HTR-8/SVneo (cell line): ENCODE measurements at regions not wholly inside any gene's neighbourhood (a gene's known extent, or its start where the extent isn't known, plus 50 kb on each side); places are given as distances from the start of the nearest gene placed in this dataset.
"Not testable (repeated sequence)": the region's sequence is repeated elsewhere in the genome, so short reads cannot be mapped to it uniquely, and the experiment has no call there.

Experiments
- DNase-seq: peaks from one replicate; pipeline ENCODE4 v3.0.0; 2011; ENCODE audit warnings: low spot score, mixed read lengths; ENCODE audit not compliant: insufficient read length
- FAIRE-seq: peaks from 2 replicates; lab custom pipeline; 2011; peaks lifted over from hg19 to GRCh38; lab: Jason Lieb, UNC

DNA sequence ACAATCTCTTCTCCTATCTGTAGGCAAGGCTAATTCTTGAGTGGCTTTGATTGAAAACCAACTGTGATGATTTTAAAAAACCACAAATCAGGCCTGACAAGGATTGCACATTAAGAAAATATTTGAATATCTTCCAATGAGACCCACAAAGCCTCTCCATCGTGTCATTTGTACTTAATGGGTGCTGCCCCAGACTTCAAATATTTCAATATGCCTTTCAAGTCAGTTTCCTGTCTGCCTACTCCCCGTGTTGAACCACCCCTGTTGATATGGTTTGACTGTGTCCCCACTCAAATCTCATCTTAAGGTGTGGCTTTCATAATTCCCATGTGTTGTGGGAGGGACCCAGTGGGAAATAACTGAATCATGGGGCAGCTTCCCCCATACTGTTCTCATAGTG, 159.7 kb upstream of the EGLN3 start:
- FAIRE-seq (no peak), DNase-seq (no peak)

DNA sequence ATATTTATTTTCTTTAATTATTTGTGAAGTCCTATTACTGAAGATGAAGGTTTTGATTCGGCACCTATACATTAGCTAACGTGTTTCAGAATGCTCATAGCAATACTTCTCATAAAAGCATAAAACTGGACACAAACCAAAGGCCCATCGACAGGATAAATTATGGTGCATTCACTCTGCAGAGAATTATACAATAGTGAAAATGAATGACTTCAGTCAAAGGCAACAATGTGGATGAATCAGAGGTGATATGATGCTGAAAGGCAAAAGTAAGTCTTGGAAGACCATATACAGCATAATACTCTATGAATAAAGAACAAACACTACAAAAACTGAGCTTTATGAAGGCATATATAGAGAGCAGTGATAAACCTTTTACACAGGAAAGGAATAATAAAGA, 156.6 kb upstream of the EGLN3 start:
- DNase-seq (no peak), FAIRE-seq (no peak)

DNA sequence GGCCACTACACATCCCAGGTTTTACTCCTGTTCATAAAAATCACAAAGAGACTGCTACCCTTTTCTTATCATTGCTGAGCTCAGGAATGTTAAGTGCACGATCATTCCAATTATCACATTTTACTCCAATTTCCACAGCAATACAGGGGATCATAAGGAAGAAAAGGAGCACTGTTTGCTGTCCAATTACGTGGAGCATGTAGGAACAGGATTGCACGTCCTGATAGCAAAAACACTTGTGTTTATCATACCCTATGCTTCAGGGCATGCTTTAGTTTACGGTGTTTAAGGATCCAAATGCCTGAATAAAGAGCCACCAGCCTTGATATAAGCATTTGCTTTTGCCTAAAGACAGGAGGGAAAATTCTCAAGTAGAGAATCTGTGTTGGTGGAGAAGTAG, 155.4 kb upstream of the EGLN3 start:
- DNase-seq, result no peak
- no peak for FAIRE-seq

DNA sequence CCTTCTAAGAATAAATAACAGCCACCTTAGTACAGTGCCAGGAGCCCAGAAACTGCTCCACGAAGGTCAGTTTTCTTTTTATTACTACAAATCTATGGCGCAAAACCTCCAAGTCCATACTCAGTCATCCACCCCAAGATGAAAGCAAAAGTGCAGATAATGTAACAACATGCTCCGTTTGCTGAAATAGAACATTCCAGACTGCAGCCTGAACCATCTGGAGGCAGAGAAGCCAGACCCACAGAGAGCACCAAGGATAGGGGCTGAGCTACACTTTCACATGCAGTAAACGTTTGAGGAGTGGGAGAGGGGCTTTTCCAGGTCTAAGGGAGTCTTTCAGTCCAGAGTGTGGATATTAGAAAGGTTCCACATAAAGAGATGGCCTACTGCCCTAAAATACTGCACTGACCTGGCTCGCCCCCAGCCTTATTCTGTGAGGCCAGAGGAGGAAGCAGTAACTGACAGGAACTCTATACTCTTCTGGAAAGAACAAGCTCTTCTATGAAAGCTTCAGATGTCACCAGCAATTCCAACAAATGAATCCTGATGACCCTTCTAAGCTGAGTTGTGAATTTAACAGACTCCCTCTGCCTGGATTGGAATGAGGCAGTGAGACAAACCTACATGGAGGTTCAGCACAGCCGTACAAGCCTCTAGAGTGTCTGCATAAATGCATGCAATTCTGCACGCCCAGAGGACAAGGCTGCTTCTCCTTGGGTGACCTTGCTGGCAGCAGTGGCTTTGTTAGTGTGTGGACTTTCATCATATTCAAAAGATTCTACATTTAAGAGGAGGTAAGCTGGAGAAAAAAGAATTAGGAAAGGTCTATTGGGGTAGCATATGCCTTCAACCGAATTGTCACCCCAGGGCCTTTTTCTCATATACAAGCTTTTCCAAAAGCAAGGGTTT, 153.9 kb upstream of the EGLN3 start:
- no peak for FAIRE-seq

DNA sequence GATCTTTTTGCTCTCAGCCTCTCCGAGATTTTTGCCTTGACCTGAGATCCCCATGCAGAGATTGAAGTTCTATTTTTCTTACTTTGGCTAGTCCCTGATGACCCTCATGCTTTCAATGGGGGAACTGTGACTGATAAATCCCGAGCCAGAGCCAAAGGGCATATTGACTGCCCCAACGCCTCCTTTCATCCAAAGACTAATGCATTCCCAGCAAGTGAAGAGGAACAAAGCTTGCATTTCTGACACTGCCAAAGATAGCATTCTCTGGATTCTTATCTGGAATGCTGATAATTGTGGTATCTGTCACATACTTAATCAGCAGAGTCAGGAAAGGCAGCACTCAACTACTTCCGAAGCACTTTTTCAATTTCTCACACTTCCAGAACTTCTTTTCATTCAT, 152.3 kb upstream of the EGLN3 start:
- FAIRE-seq (no peak), DNase-seq (no peak)

More for the DNA sequence above, 153.9 kb upstream of the EGLN3 start:
- no peak for DNase-seq

DNA sequence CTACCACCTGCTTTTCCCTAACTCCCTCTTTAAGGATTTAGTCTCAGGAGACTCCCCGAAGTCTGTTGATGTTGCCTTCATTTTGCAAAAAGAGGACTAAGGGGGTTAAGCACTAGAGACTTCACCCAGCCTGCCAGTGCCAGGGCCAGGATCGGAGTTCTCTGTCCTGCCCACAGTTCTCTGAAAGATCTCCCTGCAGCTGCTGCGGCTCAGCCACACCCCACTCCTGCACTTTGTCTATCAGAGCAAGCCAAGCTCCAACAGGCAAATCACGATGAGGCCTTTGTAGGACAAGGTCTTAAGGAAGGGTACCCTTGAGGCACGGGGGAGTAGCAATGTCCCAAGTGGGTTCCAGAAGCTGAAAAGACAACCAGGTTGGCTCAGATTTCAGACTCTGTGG, 148.8 kb upstream of the EGLN3 start:
- no peak for DNase-seq
- no peak for FAIRE-seq

DNA sequence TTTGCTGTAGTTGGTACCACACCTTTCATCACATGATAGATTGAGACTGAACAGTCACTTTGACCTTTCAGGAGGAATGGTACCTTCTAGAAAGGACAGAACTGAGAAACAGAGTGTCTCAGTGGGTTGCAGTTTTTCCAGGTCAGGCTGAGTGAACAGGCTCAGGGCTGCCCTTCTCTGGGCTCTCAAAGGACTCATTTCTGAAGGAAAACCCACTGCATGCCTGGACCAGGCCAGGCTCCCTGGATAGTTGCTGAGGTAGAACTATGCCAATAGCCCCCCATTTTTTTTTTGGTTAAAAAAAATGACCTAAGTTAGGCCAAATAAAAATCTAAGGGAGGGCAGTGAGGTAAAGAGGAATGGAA, 148.1 kb upstream of the EGLN3 start:
- no peak for FAIRE-seq
- DNase-seq, result no peak

DNA sequence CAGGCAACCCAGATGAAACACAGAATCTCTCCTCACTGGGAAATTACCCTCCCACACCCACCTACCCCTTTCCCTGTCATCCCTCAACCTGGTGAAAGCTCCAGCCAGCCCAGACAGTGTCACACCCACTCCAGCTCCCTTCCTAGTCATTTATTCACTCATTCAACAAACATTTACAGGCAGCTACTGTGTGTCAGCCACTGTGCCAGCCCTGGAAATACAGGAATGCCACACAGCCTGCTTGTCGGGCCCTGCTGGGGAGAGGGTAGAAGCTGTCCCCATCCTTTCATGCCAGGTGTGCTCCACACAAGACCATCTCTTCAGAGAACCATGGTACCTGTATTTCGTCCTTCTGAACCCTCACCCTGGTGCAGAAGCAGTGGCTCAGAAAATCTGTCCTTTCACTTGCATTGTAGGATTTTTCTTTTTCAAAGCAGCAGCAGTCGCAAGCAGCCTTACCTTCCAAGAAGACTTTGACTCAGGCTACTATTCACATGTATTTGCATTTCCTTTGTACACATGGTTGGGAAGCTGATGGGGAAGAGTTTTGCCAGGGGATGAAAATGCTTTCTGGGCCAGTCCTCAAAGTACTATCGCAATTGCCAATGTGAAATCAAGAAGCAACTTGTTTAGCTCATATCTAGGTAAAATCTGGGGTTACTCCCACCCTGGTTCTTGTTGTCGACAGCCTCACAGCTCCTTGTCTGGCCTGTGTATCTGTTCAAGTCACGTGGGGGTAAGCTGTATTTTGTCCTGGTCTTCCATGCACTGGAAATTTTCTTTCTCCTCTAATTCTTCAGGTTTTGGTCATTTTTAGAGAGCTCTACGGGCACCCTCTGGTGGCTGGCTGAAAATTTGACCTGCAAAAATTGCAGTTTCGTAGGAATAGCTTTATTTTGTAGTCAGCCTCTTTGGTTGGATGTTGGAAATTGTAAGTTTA, 147.4 kb upstream of the EGLN3 start:
- no peak for FAIRE-seq
- DNase-seq, result peak; percentile 34

DNA sequence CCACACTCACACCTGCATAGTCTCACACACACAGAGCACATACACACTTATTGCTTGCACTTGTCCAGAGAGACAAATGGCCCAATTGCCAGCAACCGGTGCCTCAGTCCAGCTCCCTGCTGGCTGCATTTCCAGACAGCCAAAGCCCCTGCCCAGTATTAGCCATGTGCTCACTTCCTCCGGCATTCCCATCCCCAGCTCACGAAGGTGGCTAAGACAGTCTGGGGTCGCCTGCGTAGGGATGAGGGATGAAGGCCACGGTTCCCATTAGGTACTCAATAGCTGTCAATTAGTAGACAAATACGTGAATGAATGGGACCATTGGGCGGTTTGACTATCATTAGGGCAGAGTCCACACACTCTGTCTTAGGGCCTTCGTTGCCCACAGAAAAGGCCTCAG, 146.8 kb upstream of the EGLN3 start:
- FAIRE-seq, result no peak
- DNase-seq, result no peak

DNA sequence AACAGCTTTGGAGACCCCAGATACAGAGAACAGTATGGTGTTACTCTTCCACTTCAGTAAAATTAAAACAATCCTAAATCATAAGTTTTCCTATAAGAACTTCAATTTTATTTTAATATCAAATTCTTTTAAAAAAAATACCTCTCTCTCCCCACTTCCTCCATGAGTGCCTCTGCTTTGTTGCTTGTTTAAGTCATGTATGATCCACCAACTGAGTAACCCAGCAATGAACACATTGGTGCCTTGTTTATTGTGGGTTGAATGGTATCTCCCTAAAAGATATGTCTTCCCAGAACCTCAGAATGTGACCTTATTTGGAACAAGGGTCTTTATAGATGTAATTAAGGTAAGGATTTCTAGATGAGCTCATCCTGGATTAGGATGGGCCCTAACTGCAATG, 143.5 kb upstream of the EGLN3 start:
- FAIRE-seq, result no peak
- DNase-seq, result no peak

DNA sequence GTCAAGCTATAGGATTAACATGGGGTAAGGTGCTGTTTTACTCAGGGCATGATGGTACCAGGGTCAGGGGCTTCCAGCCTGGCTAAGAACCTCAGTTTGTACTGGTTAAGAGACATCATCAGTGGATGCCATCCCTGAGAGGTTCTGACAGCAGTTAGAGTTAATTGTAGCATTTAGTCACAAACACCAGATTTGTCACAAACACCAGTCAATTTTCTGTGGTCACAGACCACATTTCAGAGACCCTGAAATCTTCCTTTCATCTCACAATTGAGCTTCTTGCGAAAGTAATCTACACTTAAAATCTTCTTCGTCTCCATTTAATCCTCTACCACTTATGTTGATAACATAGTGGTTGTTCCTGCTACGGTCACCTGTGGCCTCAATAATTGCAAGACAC, 143.0 kb upstream of the EGLN3 start:
- DNase-seq, result no peak
- no peak for FAIRE-seq

DNA sequence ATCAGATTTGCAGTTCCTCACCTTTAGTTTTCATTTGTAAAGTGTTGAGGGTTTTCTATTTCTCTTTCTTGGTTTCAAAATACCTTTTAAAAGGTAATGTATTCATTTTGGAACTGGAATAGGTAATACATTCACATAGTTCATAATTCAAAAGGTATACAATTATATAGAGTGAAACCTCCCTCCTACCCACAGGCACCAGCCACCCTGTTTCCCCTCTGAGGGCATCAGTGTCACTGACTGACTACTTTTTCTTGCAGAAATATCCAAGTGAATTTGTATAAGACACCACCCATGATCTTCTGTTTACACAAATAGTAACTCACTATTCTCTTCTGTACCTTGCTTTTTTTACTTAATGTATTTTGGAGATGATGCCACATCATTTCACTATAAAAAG, 139.6 kb upstream of the EGLN3 start:
- no peak for FAIRE-seq
- no peak for DNase-seq

DNA sequence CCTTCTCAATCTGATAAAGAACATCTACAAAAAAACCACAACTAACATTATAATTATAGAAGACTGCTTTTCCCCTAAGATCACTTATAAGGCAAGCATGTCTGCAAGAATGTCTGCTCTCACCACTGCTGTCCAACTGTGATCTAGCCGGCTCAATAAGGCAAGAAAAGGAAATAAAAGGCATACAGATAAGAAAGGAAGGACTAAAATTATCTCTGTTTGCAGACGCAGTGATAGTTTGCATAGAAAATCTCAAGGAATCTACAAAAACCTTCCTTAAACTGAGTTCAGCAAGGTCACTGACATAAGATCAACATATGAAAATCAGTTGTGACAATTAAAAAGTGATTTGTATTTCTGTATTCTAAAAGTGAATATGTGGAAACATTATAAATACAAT, 138.0 kb upstream of the EGLN3 start:
- FAIRE-seq (no peak), DNase-seq (no peak)

DNA sequence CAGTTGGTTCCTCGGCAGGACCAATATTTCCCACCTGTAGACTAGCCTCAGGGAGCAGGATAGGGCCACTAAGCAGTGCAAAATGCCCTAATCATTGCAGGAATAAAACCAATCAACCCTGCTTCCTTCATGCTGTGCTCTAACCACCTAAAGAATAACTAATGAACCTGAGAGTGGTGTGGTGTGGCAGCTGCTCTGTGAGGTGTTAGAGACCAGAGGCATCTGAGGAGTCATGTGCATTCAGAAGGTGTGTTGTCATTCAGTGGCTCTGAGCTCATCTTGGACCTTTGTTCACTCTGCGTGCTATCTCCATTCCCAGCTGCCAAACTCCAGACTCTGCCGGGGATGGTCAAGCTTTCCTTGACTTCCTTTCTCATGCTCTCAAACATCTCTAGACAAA, 136.7 kb upstream of the EGLN3 start:
- DNase-seq, result no peak
- FAIRE-seq, result no peak

DNA sequence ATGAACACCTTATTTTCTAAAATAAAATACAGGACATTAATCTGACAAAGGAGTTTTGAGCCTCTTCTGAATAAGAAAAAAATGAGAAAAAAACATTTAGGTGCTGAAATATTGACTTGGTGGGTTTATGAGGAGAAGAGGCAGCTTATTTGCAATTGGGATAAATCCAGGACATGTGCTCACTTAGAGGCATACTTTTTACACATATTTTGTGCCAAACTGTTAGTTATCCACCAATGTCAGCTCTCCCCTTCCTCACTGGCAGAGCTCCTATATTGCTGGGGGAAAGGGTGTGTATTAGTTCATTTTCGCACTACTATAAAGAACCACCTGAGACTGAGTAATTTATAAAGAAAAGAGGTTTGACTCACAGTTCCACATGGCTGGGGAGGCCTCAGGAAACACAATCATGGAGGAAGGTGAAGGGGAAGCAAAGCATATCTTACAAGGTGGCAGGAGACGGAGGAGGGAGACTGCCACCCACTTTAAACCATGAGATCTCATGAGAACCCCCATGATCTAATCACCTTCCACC, 135.4 kb upstream of the EGLN3 start:
- DNase-seq, result no peak
- FAIRE-seq, result no peak

DNA sequence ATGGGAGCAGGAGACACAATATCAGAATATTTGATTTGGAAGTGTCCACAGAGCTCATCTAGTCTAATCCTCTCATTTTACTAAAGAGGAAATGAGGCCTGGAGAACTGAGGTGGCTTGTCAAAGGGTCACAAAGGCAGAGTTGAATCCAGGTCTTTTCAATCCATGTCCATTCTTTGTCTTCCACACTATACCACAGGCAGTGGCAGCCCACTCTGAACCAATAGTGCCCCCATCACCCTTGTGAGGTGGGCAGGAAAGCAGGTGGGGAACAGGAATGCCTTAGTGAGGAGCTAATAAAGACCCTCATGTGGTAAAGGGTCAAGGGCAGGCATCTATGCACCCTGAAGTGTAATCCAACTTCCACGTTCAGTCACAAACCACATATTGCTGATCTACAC, 134.8 kb upstream of the EGLN3 start:
- FAIRE-seq (no peak), DNase-seq (no peak)

DNA sequence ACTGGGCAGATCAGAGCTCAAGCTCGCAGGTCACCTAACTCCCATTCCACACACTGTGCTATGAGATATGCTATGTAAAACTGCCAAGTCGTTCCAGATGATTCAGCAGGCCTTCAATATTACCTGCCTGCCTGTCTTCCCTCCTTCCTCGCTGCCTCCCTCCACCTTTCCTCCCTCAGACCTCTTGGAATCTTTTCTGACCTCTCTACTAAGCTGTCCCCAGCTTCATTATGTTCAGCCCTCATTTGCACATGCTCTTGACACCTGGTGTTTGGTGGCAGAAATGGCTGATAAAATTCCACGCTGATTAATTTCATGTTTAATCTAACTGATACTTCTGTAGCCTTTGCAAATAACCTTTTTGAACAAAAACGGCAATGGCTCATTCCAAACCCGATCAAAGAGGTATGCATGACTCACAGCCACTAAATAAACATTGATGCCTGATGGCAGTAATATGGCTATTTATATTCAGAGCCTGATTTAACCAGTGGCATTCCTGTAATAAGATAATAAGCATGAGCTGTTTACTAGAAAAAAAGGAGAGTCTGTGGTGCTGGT, 130.8 kb upstream of the EGLN3 start:
- FAIRE-seq, result no peak

DNA sequence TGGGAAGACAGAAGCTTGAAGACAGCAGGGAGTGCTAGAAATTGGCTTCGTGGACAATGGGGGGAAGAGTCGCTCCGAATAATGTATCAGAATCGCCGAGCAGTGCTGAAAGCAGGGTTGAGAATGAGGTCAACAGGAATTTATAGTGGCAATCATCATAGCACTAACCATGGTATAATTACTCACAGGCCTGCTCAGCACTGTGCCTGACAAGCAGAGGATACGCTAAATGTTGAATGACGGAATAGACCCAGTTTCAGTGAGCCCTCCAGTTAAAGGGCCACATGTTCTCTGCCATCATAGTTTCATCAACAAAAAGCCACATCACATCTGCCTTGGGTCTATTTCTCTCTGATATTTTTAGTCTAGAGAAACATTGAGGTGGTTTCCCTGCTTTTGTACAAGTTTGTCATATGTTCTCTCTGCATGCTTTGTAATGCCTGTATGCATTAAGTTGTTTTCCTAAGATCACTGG, 130.3 kb upstream of the EGLN3 start:
- no peak for DNase-seq
- no peak for FAIRE-seq

More for the DNA sequence above, 130.8 kb upstream of the EGLN3 start:
- DNase-seq, result peak; percentile 42

DNA sequence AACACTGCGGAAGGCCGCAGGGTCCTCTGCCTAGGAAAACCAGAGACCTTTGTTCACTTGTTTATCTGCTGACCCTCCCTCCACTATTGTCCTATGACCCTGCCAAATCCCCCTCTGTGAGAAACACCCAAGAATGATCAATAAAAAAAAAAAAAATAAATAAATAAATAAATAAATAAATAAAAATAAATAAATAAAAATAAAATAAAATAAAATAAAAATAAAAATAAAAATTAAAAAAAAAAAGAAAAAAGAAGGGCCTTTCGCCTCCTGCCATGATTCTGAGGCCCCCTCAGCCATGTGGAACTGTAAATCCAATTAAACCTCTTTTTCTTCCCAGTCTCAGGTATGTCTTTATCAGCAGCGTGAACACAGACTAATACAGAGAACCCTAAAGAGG, 128.8 kb upstream of the EGLN3 start:
- DNase-seq, FAIRE-seq: not testable (repeated sequence)

DNA sequence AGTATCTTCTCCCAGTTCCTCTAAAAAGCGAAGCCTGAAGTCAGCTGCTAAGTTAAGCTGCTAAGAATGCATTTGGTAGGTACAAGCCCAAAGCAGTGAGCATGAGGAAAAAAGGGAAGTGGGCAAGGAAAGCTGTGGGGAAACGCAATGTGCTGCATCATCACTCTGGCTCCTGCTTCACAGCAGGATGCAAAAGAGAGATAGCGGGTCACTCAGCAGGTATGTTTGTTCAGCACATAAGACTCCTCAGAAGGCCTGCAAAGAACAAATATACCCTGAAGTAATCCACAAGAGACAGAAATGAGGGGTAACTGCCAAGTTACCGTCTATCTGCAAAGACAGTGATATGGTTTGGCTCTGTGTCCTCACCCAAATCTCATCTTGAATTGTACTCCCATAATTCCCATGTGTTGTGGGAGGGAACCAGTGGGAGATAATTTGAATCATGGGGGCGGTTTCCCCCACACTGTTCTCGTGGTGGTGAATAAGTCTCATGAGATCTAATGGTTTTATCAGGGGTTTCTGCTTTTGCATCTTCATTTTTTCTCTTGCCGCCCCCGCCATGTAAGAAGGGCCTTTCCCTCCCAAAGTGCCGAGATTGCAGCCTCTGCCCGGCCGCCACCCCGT, 127.4 kb upstream of the EGLN3 start:
- no peak for DNase-seq
- no peak for FAIRE-seq
